GM21723 (cell line): ENCODE measurements at regions not wholly inside any gene's neighbourhood (a gene's known extent, or its start where the extent isn't known, plus 50 kb on each side); places are given as distances from the start of the nearest gene placed in this dataset.
"Not testable (repeated sequence)": the region's sequence is repeated elsewhere in the genome, so short reads cannot be mapped to it uniquely, and the experiment has no call there.

Experiments used
- ATAC-seq: cut with Tn5 transposase; IDR thresholded peaks from one replicate; pipeline ENCODE4 v1.9.1; 2021; ENCODE audit warnings: mild to moderate bottlenecking, moderate library complexity; ENCODE audit not compliant: unreplicated experiment

DNA sequence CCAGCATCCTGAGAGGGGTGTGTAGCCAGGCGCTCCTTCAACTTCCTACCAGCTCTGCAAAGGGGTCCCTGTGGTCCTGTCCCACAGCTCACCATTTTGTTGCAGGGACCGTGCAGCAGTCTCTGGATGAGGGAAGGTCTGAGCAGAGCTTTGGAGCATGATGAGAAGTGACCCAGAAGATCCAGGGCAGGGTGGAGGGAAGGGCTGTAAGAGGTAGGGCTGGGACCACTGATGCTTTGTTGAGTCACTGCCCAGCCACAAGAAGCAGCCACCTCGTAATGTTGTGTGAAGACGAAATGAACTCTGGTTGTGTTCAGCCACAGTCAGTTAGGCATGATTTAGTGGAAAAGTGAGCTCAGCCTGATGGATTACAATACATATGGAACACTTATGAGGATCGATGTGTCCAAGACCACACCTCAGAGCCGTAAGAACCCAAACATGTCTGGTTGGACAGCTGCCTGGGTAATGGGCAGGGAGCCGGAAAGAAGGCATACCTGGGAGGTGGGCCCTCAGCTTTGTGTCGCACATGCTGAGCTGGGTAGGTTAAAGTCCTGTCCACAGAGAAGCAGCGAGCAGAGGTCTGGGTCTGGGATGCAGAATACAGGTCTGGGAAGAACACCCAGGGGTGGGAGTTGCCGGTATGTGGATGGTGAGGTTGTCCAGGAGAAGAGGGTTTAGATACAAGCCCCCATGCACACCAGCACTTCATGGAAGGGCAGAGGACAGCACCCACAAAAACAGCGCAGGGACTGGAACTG lies 250.1 kb downstream of the GADD45G start:
- ATAC-seq, result no peak

DNA sequence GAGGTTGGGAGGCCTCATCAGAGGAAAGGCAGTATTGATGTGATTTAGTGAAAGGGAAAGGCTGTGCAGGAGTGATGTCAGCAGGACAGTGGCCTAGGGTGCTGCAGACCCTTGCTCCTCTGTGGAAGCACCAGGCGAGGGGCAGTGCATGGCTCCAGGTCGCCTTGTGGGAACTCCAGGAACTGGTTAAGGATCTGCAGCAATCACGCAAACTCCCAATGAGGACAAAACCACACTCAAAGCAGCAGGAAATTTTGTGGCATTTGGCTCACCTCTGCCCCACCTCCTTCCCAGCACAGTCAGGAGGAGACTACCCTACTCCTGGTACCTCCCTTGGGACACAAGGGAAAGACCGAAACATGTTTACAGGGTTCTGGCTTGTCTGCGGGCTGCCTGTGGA lies 251.5 kb downstream of the GADD45G start:
- not testable (repeated sequence) for ATAC-seq

DNA sequence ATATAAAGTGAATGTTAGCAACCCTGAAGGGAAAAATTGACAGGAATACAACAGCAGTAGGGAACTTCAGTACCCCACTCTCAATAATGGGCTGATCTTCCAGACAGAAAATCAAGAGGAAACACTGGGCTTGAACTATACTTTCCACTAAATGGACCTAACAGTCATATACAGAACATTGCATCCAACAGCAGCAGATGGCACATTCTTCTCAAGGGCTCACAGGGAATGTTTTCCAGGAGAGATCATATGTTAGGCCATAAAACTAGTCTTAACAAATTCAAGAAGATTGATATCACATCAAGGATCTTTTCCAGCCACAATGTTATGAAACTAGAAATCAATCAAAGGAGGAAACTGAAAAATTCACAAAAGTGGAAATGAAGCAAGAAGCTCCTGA lies 252.1 kb downstream of the GADD45G start:
- not testable (repeated sequence) for ATAC-seq

- ATAC-seq, result not testable (repeated sequence)
These were observed 255.0 kb downstream of the GADD45G start for GRCh38 chr9:89859842-89860241.

DNA sequence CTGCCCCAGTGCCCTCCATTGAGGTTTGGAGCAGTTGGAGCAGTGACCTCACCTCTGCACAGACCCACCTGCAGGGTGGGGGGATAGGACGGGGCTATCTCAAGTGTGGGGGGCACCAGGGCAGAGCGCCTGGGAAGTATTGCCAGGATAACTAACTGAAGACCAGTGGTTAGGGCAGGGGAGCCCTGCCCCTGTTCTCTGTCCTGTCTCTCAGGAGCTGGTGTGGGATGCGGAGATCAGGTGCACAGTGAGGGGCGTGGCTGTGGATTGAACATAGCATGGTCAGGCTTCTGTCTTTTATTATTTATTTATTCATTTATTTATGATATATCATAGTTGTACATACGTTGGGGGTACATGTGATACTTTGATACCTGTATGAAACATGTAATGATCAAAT lies 256.6 kb downstream of the GADD45G start:
- ATAC-seq, result not testable (repeated sequence)

DNA sequence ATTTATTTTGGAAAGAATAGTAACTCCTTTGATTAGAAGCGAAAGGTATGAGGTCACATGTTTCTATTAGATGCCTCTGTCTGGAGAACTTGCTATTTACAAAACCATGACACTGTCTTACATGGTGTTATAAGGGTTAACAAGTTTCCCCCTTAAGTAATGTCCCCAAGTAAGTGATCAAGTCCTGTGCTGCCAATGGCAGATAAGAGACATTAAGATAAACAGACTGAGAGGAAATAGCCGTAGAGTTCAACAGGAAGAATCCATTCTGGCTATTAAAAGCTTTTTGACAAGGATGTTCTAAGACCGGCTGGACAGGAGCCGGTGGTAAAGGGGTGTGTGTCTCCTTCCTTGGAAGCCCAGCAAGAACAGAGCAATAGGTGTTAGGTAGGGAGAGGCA lies 257.5 kb downstream of the GADD45G start:
- no peak for ATAC-seq

- no peak for ATAC-seq
These were observed 258.3 kb downstream of the GADD45G start for GRCh38 chr9:89863141-89863540.

DNA sequence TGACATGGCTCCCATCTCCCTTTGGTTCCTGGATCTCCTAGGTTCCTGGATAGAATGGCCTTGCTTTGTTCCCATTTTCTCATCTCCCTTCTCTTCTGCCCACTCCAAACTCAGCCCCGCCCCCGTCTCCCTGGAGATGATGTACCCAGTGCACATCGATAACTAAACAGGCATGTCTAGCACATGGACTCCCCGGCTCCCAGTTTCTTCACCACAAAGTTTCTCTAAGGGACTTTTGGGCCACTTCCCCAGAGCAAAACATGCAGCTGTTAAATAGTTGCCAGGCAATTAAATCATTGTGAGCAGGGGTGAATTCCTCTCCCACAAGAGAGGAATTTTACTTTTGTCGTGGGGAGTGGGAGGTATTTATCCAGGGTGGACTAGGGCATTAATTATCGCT lies 259.0 kb downstream of the GADD45G start:
- no peak for ATAC-seq

DNA sequence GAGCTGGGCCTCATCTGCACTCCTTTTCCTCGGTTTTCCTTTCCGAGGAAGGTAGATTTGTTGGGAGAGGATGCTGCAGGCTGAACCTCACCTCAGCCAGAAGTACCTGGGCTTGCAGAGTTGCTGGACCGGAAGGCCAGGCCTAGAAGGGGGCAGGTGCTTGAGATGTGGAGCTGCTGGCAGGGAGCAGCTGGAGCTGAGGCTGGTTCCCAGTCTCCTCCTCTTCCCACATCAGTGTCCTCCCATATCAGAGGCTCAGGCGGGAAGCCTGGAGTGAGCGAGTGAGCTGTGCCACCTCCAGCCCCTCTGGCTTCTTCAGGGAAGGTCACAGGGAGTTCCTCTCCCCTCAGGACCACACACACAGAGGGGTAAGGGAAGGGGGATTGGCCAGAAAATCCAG lies 259.4 kb downstream of the GADD45G start:
- ATAC-seq, result no peak

DNA sequence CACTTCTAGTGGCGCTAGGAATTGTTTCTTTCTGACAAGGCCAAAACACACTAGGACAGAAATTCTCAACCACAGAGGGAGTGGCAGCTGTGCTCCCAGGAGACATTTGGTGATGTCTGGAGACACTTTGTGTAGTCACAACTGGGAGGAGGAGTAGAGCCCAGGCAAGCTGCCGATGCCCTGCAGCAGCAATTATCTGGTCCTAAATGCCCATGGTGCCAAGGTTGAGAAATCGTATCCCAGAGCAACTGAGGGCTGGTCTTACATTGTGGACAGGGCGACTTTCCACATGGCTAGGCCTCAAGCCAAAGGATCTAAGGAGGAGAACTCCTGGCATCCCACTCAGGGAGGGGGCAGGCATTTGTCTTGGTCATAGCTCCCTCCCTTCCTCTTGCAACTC lies 259.9 kb downstream of the GADD45G start:
- no peak for ATAC-seq

- ATAC-seq, result no peak
These were observed 260.5 kb downstream of the GADD45G start for GRCh38 chr9:89865357-89865756.

- ATAC-seq, result no peak
These were observed 261.2 kb downstream of the GADD45G start for GRCh38 chr9:89865981-89866380.

DNA sequence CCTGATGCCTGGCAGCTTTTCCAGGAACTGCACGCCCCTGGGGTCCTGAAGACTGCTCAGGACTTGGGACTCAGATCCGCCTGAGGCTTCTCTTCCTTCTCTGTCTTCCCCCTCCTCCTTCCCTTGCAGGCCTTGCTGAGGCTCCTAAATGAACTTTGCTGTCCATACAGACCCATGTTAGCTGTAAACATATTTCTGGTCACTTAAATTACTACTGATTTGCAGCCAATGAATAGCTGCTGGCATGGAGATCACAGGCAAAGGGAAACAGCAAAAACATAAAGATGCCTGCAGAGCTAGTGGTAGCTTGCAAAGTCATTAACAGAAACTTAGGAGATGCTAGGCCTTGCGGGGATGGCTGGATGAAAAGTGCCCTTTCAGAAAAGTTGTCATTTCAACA lies 261.9 kb downstream of the GADD45G start:
- ATAC-seq, result no peak

GRCh38 chr9:89868100-89868499 lies 263.3 kb downstream of the GADD45G start:
- no peak for ATAC-seq

- ATAC-seq, result no peak
These were observed 265.2 kb downstream of the GADD45G start for GRCh38 chr9:89869793-89870580.

DNA sequence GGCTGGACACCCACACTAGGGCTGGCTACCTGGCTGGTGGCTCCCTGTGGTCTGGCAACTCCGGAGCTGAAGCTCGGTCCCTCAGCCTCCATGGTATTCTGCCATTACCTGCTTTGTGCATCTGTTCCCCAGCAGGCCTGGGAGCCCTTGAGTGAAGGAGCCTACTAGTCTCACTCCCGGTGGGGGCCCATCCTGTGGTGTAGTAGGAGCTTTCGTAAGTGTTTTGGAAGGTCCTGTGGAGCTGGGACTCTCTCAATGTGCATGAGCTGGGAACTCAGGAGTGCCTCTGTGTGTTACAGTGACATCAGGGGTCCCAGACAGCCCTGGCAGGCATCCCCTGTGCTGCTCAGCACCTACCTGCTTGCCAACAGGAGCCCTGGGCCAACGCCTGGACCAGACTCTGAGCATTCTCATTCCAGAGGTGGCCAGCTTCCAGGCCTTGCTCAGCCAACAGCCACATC lies 267.1 kb downstream of the GADD45G start:
- ATAC-seq, result no peak

GRCh38 chr9:89872426-89872912 lies 267.7 kb downstream of the GADD45G start:
- ATAC-seq, result no peak

DNA sequence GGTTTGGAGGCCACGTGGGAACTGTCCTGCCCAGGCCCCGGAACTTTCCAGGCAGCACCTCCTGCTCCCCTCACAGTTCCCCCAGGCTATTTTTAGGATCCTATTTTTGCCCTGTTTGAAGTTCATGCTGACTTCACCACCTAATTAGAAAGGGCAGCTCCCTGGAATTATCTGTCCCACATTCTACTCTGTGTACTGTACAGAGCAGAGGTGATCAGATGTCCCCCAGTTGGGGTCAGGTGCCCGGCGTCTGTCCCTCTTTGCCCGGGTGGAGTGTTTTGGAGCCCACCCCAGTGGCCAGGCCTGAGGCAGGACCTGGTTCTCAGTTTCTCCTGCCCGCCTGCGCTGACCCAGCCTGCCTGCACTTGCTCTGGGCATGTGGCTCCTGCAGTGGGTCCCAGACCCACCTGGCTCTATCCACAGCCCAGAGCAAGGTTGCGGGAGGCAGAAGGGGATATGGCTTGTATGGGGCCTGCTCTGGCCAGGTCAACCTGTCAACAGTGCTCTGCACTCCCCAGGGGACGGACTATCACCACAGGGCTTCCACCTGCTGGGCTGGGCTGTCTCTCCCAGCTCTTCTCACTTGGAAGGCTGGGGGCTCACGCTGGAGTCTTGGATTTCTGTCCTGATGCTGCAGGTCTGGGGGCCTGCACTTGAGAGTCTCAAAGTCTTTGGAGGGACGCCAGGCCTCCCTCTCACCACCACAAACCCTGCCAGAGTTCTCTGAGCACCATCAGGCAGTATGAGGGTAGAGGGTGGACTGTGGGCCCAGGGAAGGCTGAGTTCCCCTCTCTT lies 268.3 kb downstream of the GADD45G start:
- no peak for ATAC-seq

DNA sequence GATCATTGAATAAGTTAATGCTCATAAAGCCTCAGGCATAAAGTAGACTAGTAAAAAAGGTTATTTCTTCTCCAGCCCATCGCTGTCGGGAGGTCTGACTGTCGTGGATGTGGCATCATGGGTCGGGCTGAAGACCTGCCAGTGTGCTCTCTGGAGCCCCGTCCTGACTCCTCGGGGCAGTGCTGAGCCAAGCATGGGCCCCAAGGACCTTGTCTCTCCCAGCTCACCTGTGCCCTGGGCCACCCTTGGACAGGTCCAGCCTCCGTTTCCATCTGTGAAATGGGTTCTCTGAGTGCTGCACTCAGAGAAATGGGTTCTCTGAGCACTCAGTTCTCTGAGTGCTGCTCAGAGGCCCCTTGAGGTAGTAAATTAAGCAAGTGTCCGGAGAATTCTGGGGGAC lies 269.0 kb downstream of the GADD45G start:
- ATAC-seq, result no peak

GRCh38 chr9:89874351-89875321 lies 269.8 kb downstream of the GADD45G start:
- ATAC-seq, result no peak
